Kidney epithelial cell (primary cell): ENCODE measurements at regions not wholly inside any gene's neighbourhood (a gene's known extent, or its start where the extent isn't known, plus 50 kb on each side); places are given as distances from the start of the nearest gene placed in this dataset.
"Not testable (repeated sequence)": the region's sequence is repeated elsewhere in the genome, so short reads cannot be mapped to it uniquely, and the experiment has no call there.

Experiments
- DNase-seq: peaks from one replicate; pipeline ENCODE4 v3.0.0-alpha.2; 2010; ENCODE audit warnings: low read depth
- H3K27me3 ChIP-seq: 2 replicates; pipeline ENCODE4 v1.6.0; 2011; ENCODE audit warnings: low read length; ENCODE audit not compliant: control insufficient read depth, insufficient read depth
- H3K36me3 ChIP-seq: 2 replicates; pipeline ENCODE4 v1.5.1; 2011; ENCODE audit warnings: low read length; ENCODE audit not compliant: control insufficient read depth, insufficient read depth
- H3K4me3 ChIP-seq: 2 replicates; pipeline ENCODE4 v1.5.1; 2011; ENCODE audit warnings: low read depth, mild to moderate bottlenecking, control low read depth, low read length
- CTCF ChIP-seq: IDR thresholded peaks from 2 replicates; pipeline ENCODE4 v1.5.1; 2011; ENCODE audit warnings: mild to moderate bottlenecking, moderate library complexity, low read length, control low read depth, inconsistent platforms; ENCODE audit not compliant: insufficient read depth, poor library complexity, severe bottlenecking

GRCh38 chr6:93183531-93183972 is 235.8 kb downstream of the EPHA7 start:
- no peak for DNase-seq
- no peak for TF ChIP-seq CTCF
- Histone ChIP-seq H3K36me3 (no peaks in the 10 kb centered on the region), H3K27me3 (no peaks in the 10 kb centered on the region), H3K4me3 (no peak overlapping the region)

GRCh38 chr6:93182938-93183479 is 236.3 kb downstream of the EPHA7 start:
- no peak for TF ChIP-seq CTCF
- Histone ChIP-seq H3K27me3 (no peaks in the 10 kb centered on the region), H3K36me3 (no peaks in the 10 kb centered on the region), H3K4me3 (no peak overlapping the region)
- DNase-seq = no peak

- Histone ChIP-seq H3K36me3 (no peaks in the 10 kb centered on the region), H3K4me3 (no peak overlapping the region), H3K27me3 (no peaks in the 10 kb centered on the region)
- DNase-seq = no peak
- TF ChIP-seq CTCF = no peak
Measured at GRCh38 chr6:93177918-93178317, 241.4 kb downstream of the EPHA7 start.

GRCh38 chr6:93177438-93177837 is 241.9 kb downstream of the EPHA7 start:
- Histone ChIP-seq H3K36me3 (no peaks in the 10 kb centered on the region), H3K27me3 (no peaks in the 10 kb centered on the region), H3K4me3 (no peak overlapping the region)
- DNase-seq = no peak
- TF ChIP-seq CTCF = no peak

GRCh38 chr6:93176070-93176469 is 243.3 kb downstream of the EPHA7 start:
- Histone ChIP-seq H3K36me3 (no peaks in the 10 kb centered on the region), H3K4me3 (no peak overlapping the region), H3K27me3 (no peaks in the 10 kb centered on the region)
- DNase-seq = no peak
- no peak for TF ChIP-seq CTCF

GRCh38 chr6:93173573-93173972 is 245.8 kb downstream of the EPHA7 start:
- H3K36me3 ChIP-seq, H3K27me3 ChIP-seq, DNase-seq, H3K4me3 ChIP-seq: not testable (repeated sequence)
